Liver (tissue), 8 donors: ENCODE measurements at regions not wholly inside any gene's neighbourhood (a gene's known extent, or its start where the extent isn't known, plus 50 kb on each side); places are given as distances from the start of the nearest gene placed in this dataset.

Experiments
- DNase-seq: peaks from one replicate; pipeline ENCODE4 v3.0.0-alpha.2; 2017; ENCODE audit warnings: low spot score
- H3K27ac ChIP-seq, 2 donors: one replicate each; pipeline ENCODE4 v1.7.0; 2013; ENCODE audit warnings: inconsistent platforms in 2 of 2, low read length in 2 of 2, control low read depth in 1 of 2, low read depth in 1 of 2, mild to moderate bottlenecking in 1 of 2
- H3K27me3 ChIP-seq, 4 donors: one replicate each; pipeline versions ENCODE4 v1.6.1 to v1.7.0; 2013; ENCODE audit warnings: low read length in 3 of 4, inconsistent platforms in 1 of 4, mild to moderate bottlenecking in 1 of 4, moderate library complexity in 1 of 4; ENCODE audit not compliant: control insufficient read depth in 4 of 4, insufficient read depth in 4 of 4
- H3K36me3 ChIP-seq, 4 donors: one replicate each; pipeline versions ENCODE4 v1.6.1 to v1.7.0; 2013; ENCODE audit warnings: low read length in 3 of 4, mild to moderate bottlenecking in 3 of 4, low read depth in 1 of 4, moderate library complexity in 1 of 4; ENCODE audit not compliant: control insufficient read depth in 4 of 4, insufficient read depth in 3 of 4
- H3K4me1 ChIP-seq, 4 donors: one replicate each; pipeline versions ENCODE4 v1.6.1 to v1.7.0; 2013; ENCODE audit warnings: low read length in 3 of 4, mild to moderate bottlenecking in 3 of 4, moderate library complexity in 1 of 4; ENCODE audit not compliant: control insufficient read depth in 4 of 4, insufficient read depth in 4 of 4
- H3K4me3 ChIP-seq, 3 donors: one replicate each; pipeline versions ENCODE4 v1.6.1 to v1.7.0; 2013; ENCODE audit warnings: low read length in 3 of 3, control low read depth in 1 of 3, low read depth in 1 of 3, mild to moderate bottlenecking in 1 of 3
- H3K9ac ChIP-seq, 2 donors: one replicate each; pipeline ENCODE4 v1.7.0; 2013; ENCODE audit warnings: low read length in 2 of 2, mild to moderate bottlenecking in 2 of 2, moderate library complexity in 2 of 2, control low read depth in 1 of 2, low read depth in 1 of 2
- H3K9me3 ChIP-seq, 4 donors: one replicate each; pipeline versions ENCODE4 v1.6.1 to v1.7.0; 2013; ENCODE audit warnings: low read length in 3 of 4; ENCODE audit not compliant: control insufficient read depth in 4 of 4
- EGR1 ChIP-seq, 2 donors: IDR thresholded peaks; 2 replicates each; pipeline ENCODE4 v1.6.1; 2016 to 2018; ENCODE audit warnings: antibody characterized with exemption in 2 of 2, low read depth in 2 of 2
- FOXA1 ChIP-seq: IDR thresholded peaks from 2 replicates; pipeline ENCODE4 v1.6.1; 2016; ENCODE audit warnings: antibody characterized with exemption
- FOXA2 ChIP-seq: IDR thresholded peaks from 2 replicates; pipeline ENCODE4 v1.6.1; 2016; ENCODE audit warnings: antibody characterized with exemption
- GABPA ChIP-seq, 2 donors: IDR thresholded peaks in 1 of 2; conservative IDR thresholded peaks in 1 of 2; 2 replicates each; pipeline ENCODE4 v1.6.1; 2016; ENCODE audit warnings: antibody characterized with exemption in 2 of 2, mild to moderate bottlenecking in 1 of 2, moderate library complexity in 1 of 2
- HNF4A ChIP-seq, 2 donors: conservative IDR thresholded peaks; 2 replicates each; pipeline ENCODE4 v1.6.1; 2016; ENCODE audit warnings: antibody characterized with exemption in 2 of 2, mild to moderate bottlenecking in 2 of 2
- HNF4G ChIP-seq: IDR thresholded peaks from 2 replicates; pipeline ENCODE4 v1.6.1; 2016; ENCODE audit warnings: antibody characterized with exemption
- JUND ChIP-seq, 2 donors: IDR thresholded peaks; 2 replicates each; pipeline ENCODE4 v1.6.1; 2016; ENCODE audit warnings: antibody characterized with exemption in 2 of 2
- NR2F2 ChIP-seq: IDR thresholded peaks from 2 replicates; pipeline ENCODE4 v1.6.1; 2016; ENCODE audit warnings: antibody characterized with exemption
- RAD21 ChIP-seq, 2 donors: IDR thresholded peaks; 2 replicates each; pipeline ENCODE4 v1.6.1; 2016; ENCODE audit warnings: antibody characterized with exemption in 2 of 2, mild to moderate bottlenecking in 2 of 2
- RXRA ChIP-seq, 2 donors: IDR thresholded peaks; 2 replicates each; pipeline ENCODE4 v1.6.1; 2017 to 2018; ENCODE audit warnings: antibody characterized with exemption in 2 of 2, mild to moderate bottlenecking in 1 of 2
- SP1 ChIP-seq: IDR thresholded peaks from 2 replicates; pipeline ENCODE4 v1.6.1; 2018; ENCODE audit warnings: antibody characterized with exemption, mild to moderate bottlenecking
- YY1 ChIP-seq: IDR thresholded peaks from 2 replicates; pipeline ENCODE4 v1.6.1; 2016; ENCODE audit warnings: antibody characterized with exemption, mild to moderate bottlenecking
- WGBS: extraction: QIAGEN DNeasy Blood & Tissue Kit; methylation state at CpG from one replicate; pipeline ENCODE4 v1.1.7; 2013; 5-methylcytosine and 5-hydroxymethylcytosine counted together
- TF ChIP-seq, protein P1 (sequence below): IDR thresholded peaks from 2 replicates; pipeline ENCODE4 v1.6.1; 2016; ENCODE audit warnings: antibody characterized with exemption
- TF ChIP-seq, protein P2 (sequence below): fragments of 150-350 bp; IDR thresholded peaks from 2 replicates; pipeline ENCODE4 v1.5.1; 2017; ENCODE audit warnings: improper control_type of control experiment, low read depth, low read length; ENCODE audit not compliant: missing input control
- TF ChIP-seq, protein P3 (sequence below): IDR thresholded peaks from 2 replicates; pipeline ENCODE4 v1.6.1; 2016; ENCODE audit warnings: antibody characterized with exemption
- TF ChIP-seq, protein P4 (sequence below): IDR thresholded peaks from 2 replicates; pipeline ENCODE4 v1.6.1; 2016; ENCODE audit warnings: antibody characterized with exemption
- TF ChIP-seq, protein P5 (sequence below): IDR thresholded peaks from 2 replicates; pipeline ENCODE4 v1.6.1; 2016; ENCODE audit warnings: antibody characterized with exemption, mild to moderate bottlenecking
- donor health status: healthy.
- donor health status: healthy.
- donor health status: healthy.
- donor health status: healthy.
- donor health status: healthy.

DNA sequence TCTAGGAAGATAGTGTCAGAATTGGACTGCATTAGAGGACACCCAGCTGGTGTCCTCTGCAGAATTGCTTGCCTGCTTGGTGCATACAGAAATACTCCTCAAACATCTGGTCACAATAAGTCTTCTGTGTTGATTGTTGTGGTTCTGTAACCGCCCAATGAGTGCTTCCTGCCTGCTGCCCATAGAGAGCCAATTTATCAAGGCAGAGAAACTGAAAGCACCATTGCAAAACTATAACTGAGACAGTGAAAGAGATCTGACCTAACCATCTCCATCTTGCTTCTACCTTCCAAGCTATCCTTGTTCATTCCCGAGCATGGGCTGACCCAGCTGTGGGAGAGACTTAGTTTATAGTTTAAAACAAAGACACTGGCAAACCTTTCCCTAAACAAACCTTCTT is 462.4 kb upstream of the RGS18 start:
- no peaks in the 10 kb centered on the region for H3K27me3 ChIP-seq
- 58% methylated on average over 2 of the region's 2 CpGs for WGBS
- H3K9me3 ChIP-seq, result peaks cover 0 to 2% (median under 1%) of the 10 kb centered on the region in 4 donors
- no peak for DNase-seq
- H3K27ac ChIP-seq, result no peak overlapping the region
- H3K9ac ChIP-seq, result no peak overlapping the region
- H3K4me1 ChIP-seq, result no peaks in the 10 kb centered on the region
- no peaks in the 10 kb centered on the region for H3K36me3 ChIP-seq
- TF ChIP-seq, protein P1, sequence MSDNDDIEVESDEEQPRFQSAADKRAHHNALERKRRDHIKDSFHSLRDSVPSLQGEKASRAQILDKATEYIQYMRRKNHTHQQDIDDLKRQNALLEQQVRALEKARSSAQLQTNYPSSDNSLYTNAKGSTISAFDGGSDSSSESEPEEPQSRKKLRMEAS, result no peak
- no peak for TF ChIP-seq HNF4G
- TF ChIP-seq RAD21 (IDR thresholded peaks at IDR 0.05), result no peak
- TF ChIP-seq YY1, result no peak
- TF ChIP-seq EGR1 (IDR thresholded peaks at IDR 0.05; ENCODE audit: low read depth in 2 of 2), result no peak
- H3K4me3 ChIP-seq, result no peak overlapping the region

DNA sequence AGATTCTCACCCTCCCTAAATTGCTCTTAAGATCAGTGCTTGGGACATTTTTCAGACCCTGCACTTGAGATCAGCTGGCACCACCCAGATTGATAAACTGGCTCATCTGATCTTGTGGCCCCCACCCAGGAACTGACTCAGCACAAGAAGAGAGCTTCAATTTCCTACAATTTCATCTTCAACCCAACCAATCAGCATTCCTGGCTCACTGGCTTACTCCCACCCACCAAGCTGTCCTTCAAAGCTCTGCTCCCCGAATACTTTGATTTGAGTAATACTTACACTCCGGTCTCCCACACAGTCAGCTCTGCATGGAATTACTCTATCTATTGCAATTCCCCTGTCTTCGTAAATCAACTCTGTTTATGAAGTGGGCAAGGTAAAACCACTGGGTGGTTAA is 461.9 kb upstream of the RGS18 start:
- Histone ChIP-seq H3K9ac (no peak overlapping the region), H3K4me1 (no peaks in the 10 kb centered on the region), H3K27ac (no peak overlapping the region), H3K4me3 (no peak overlapping the region), H3K36me3 (no peaks in the 10 kb centered on the region), H3K9me3 (peaks cover 0 to 2% (median under 1%) of the 10 kb centered on the region in 4 donors), H3K27me3 (no peaks in the 10 kb centered on the region)
- 71% methylated on average over 3 of the region's 3 CpGs for WGBS
- TF ChIP-seq RAD21 (IDR thresholded peaks at IDR 0.05) (no peak), RXRA (IDR thresholded peaks at IDR 0.05) (no peak), EGR1 (IDR thresholded peaks at IDR 0.05; ENCODE audit: low read depth in 2 of 2) (no peak), HNF4G (no peak), FOXA1 (no peak), JUND (IDR thresholded peaks at IDR 0.05) (no peak), HNF4A (conservative IDR thresholded peaks at IDR 0.05) (no peak), FOXA2 (no peak)
- TF ChIP-seq, protein P2, sequence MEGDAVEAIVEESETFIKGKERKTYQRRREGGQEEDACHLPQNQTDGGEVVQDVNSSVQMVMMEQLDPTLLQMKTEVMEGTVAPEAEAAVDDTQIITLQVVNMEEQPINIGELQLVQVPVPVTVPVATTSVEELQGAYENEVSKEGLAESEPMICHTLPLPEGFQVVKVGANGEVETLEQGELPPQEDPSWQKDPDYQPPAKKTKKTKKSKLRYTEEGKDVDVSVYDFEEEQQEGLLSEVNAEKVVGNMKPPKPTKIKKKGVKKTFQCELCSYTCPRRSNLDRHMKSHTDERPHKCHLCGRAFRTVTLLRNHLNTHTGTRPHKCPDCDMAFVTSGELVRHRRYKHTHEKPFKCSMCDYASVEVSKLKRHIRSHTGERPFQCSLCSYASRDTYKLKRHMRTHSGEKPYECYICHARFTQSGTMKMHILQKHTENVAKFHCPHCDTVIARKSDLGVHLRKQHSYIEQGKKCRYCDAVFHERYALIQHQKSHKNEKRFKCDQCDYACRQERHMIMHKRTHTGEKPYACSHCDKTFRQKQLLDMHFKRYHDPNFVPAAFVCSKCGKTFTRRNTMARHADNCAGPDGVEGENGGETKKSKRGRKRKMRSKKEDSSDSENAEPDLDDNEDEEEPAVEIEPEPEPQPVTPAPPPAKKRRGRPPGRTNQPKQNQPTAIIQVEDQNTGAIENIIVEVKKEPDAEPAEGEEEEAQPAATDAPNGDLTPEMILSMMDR, result no peak
- TF ChIP-seq, protein P1, result no peak
- TF ChIP-seq, protein P3, sequence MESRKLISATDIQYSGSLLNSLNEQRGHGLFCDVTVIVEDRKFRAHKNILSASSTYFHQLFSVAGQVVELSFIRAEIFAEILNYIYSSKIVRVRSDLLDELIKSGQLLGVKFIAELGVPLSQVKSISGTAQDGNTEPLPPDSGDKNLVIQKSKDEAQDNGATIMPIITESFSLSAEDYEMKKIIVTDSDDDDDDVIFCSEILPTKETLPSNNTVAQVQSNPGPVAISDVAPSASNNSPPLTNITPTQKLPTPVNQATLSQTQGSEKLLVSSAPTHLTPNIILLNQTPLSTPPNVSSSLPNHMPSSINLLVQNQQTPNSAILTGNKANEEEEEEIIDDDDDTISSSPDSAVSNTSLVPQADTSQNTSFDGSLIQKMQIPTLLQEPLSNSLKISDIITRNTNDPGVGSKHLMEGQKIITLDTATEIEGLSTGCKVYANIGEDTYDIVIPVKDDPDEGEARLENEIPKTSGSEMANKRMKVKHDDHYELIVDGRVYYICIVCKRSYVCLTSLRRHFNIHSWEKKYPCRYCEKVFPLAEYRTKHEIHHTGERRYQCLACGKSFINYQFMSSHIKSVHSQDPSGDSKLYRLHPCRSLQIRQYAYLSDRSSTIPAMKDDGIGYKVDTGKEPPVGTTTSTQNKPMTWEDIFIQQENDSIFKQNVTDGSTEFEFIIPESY, result no peak
- DNase-seq, result no peak

DNA sequence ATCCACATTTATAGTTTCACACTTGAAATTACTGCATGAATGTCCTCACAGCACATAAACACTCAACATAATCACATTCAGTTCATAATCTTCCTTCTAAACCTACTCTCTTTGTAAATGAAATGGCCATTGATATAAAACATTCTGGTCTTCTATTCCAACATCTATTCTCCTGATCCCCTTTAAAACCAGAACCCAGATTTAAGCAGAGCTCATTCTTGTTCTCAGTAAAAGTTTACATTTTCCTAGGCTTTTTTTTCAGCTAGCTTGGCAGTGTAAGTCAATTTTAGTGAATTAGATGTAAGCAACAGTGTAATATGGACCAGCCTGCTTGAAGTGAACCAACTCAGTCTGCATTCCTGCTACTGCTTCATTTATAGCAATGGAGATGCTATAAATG is 460.7 kb upstream of the RGS18 start:
- H3K4me1 ChIP-seq, result no peaks in the 10 kb centered on the region
- H3K9ac ChIP-seq, result no peak overlapping the region
- H3K27me3 ChIP-seq, result no peaks in the 10 kb centered on the region
- no peaks in the 10 kb centered on the region for H3K9me3 ChIP-seq
- H3K4me3 ChIP-seq, result no peak overlapping the region
- H3K27ac ChIP-seq, result no peak overlapping the region
- H3K36me3 ChIP-seq, result no peaks in the 10 kb centered on the region
- DNase-seq, result no peak
- TF ChIP-seq, protein P4, sequence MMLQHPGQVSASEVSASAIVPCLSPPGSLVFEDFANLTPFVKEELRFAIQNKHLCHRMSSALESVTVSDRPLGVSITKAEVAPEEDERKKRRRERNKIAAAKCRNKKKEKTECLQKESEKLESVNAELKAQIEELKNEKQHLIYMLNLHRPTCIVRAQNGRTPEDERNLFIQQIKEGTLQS, result no peak
- no peak for TF ChIP-seq RXRA (IDR thresholded peaks at IDR 0.05)
- TF ChIP-seq GABPA (IDR thresholded peaks at IDR 0.05 in 1 of 2, conservative IDR thresholded peaks at IDR 0.05 in 1 of 2), result no peak
- no peak for TF ChIP-seq FOXA2
- TF ChIP-seq, protein P5, sequence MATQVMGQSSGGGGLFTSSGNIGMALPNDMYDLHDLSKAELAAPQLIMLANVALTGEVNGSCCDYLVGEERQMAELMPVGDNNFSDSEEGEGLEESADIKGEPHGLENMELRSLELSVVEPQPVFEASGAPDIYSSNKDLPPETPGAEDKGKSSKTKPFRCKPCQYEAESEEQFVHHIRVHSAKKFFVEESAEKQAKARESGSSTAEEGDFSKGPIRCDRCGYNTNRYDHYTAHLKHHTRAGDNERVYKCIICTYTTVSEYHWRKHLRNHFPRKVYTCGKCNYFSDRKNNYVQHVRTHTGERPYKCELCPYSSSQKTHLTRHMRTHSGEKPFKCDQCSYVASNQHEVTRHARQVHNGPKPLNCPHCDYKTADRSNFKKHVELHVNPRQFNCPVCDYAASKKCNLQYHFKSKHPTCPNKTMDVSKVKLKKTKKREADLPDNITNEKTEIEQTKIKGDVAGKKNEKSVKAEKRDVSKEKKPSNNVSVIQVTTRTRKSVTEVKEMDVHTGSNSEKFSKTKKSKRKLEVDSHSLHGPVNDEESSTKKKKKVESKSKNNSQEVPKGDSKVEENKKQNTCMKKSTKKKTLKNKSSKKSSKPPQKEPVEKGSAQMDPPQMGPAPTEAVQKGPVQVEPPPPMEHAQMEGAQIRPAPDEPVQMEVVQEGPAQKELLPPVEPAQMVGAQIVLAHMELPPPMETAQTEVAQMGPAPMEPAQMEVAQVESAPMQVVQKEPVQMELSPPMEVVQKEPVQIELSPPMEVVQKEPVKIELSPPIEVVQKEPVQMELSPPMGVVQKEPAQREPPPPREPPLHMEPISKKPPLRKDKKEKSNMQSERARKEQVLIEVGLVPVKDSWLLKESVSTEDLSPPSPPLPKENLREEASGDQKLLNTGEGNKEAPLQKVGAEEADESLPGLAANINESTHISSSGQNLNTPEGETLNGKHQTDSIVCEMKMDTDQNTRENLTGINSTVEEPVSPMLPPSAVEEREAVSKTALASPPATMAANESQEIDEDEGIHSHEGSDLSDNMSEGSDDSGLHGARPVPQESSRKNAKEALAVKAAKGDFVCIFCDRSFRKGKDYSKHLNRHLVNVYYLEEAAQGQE, result no peak
- no peak for TF ChIP-seq HNF4G
- no peak for TF ChIP-seq RAD21 (IDR thresholded peaks at IDR 0.05)
- TF ChIP-seq, protein P2, result no peak
- no peak for TF ChIP-seq FOXA1
- no peak for TF ChIP-seq SP1
- no peak for TF ChIP-seq EGR1 (IDR thresholded peaks at IDR 0.05; ENCODE audit: low read depth in 2 of 2)
- TF ChIP-seq, protein P1, result no peak
- TF ChIP-seq NR2F2, result no peak
- TF ChIP-seq YY1, result no peak
